ENCODE measurements at regions not wholly inside any gene's neighbourhood (a gene's known extent, or its start where the extent isn't known, plus 50 kb on each side); places are given as distances from the start of the nearest gene placed in this dataset.

- DNase-seq (ENCODE audit: low read depth in 2 of 2), result no peak
Measured at GRCh38 chr4:81881855-81882621, 410.3 kb upstream of the RASGEF1B start.

GRCh38 chr4:81876106-81876505 is 404.4 kb upstream of the RASGEF1B start:
- DNase-seq (ENCODE audit: low read depth in 2 of 2), result no peak

- no peak for DNase-seq (ENCODE audit: low read depth in 2 of 2)
Measured at GRCh38 chr4:81874661-81875515, 403.2 kb upstream of the RASGEF1B start.

- DNase-seq (ENCODE audit: low read depth in 2 of 2), result no peak
Measured at GRCh38 chr4:81870275-81870674, 398.6 kb upstream of the RASGEF1B start.

DNA sequence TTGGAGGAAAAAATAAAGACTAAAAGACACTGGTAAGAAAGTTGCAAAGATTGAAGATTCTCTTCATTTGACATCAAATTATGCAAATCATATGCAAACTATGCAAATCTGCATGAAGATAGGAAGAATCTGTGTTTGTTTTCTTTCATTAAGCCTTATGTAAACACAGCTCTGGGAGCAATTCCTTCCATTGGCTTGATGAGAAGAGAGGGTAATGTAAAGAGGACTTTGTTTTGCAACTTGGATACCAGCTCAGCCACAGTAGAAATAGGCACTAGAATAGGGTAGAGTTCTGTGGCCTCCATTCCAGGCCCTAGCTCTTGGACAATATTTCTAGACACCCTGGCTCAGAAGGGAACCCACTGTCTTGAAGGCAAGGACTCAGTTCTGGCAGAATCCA is 388.4 kb upstream of the RASGEF1B start:
- DNase-seq (ENCODE audit: low read depth in 2 of 2), result no peak

DNA sequence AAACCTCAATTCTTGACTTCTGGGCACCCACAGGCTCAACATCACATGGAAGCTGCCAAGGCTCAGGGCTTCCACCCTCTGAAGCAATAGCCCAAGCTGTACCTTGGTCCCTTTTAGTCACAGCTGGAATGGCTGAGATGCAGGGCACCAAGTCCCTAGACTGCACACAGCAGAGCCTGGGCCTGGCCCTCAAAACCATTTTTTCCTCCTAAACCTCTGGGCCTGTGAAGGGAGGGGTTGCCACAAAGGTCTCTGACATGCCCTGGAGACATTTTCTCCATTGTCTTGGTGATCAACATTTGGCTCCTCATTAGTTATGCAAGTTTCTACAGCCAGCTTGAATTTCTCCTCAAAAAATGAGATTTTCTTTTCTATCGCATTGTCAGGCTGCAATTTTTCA is 382.7 kb upstream of the RASGEF1B start:
- no peak for DNase-seq (ENCODE audit: low read depth in 2 of 2)

GRCh38 chr4:81852031-81852715 is 380.5 kb upstream of the RASGEF1B start:
- no peak for DNase-seq (ENCODE audit: low read depth in 2 of 2)

DNA sequence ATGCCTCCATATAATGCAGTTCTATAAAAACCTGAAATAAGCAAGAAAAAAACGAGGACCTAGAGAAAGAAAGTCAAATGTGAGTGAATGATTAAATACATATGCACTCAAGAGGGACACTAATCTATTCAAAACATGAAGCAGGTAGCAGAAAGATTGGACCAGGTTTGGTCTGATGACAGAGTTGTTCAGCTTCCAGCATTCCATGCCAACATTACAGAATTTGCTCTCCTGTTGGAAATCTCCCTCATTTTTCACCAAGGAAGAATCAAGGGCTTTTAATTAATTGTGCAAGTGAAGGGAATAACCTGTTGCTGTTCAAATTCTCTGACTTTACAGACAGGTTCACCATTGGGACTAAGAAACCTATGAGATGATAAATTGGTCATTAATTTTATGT is 379.0 kb upstream of the RASGEF1B start:
- DNase-seq (ENCODE audit: low read depth in 2 of 2), result no peak

DNA sequence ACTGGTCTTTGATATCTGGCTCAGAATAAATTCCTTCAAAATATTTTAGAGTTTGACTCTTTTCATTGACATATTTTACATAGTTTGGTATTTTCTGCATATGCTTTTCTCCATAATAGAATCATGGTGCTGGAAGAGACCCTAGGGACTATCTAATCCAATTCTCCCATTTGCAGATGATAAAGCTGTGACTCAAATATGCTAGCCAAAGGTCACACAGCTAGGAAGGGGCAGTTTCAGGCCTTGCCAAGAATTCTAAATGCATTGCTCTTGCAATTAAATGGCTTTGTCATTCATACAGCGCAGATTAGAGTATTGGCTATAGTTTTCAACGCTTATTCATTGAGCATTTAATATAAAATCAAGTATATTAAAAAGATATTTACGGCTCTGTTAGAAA is 374.1 kb upstream of the RASGEF1B start:
- DNase-seq (ENCODE audit: low read depth in 2 of 2), result no peak

DNA sequence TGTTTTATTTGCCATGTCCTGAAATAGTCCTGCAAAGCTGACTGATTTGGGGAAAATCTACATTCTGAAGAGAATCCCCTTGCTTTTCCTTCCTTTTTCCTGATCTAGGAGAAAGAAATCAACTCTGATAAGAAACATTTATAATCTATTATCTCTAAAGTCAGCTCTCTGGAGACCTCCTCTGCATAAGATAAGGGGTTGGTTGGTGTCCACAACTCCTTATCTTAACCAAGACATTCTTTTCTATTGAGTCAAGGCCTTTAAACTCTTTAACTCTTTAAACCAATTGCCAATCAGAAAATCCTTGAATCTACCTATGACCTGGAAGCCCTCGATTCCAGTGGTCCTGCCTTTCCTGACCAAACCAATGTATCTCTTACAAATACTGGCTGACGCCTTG is 373.6 kb upstream of the RASGEF1B start:
- no peak for DNase-seq (ENCODE audit: low read depth in 2 of 2)

DNA sequence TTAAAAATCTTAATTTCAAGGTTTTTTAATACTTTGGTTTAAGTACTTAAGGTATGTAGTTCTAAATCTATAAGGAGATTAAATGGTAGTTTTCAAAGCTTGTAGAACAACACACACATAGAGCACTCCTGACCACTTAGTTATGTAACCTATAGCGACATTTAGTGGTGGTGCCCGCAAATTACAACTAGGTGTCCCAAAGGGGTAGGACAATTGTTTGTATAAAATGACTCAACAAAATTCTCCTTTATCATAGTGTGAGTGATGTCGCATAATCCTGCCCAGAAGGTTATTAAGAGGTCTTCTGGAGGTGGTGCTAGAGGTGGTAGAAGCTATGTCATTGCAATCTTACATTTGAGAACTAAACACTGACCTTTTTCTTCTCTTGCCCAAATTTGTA is 373.0 kb upstream of the RASGEF1B start:
- DNase-seq (ENCODE audit: low read depth in 2 of 2), result peak; percentile 12 to 65

DNA sequence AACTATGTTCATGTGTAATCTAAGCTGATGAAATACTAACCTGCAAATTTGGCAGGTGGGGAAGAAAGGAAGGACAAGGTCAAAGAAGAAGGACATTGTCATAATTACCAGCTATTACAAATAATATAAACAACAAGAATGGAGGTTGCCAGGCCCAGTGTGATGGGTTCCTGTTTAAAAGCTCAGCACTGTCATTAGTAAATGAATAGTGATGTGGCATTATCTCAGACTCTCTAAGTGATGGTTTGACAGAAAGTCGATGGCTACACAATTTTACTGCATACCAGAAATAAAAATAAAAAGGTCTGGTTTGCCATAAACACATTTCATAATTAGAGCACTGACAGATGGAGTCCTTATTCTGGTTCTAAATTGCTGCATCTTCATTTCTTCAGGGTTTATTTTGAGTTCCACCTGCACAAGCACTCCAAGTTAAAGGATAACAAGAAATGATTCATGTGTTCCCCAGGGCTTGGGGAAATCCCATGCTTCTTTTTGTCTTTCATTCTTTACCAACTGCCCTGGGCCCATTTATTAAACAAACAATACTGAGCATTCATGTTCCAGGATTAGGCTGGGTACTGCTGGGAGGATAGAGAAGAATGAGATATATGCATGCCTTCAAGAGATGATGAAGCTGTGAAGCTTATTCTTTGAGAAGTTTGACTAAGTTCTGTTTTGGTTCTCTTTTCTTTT is 367.8 kb upstream of the RASGEF1B start:
- no peak for DNase-seq (ENCODE audit: low read depth in 2 of 2)

GRCh38 chr4:81838586-81838985 is 366.9 kb upstream of the RASGEF1B start:
- no peak for DNase-seq (ENCODE audit: low read depth in 2 of 2)

- no peak for DNase-seq (ENCODE audit: low read depth in 2 of 2)
Measured at GRCh38 chr4:81836716-81837115, 365.0 kb upstream of the RASGEF1B start.

- no peak for DNase-seq (ENCODE audit: low read depth in 2 of 2)
Measured at GRCh38 chr4:81833576-81833975, 361.9 kb upstream of the RASGEF1B start.

DNA sequence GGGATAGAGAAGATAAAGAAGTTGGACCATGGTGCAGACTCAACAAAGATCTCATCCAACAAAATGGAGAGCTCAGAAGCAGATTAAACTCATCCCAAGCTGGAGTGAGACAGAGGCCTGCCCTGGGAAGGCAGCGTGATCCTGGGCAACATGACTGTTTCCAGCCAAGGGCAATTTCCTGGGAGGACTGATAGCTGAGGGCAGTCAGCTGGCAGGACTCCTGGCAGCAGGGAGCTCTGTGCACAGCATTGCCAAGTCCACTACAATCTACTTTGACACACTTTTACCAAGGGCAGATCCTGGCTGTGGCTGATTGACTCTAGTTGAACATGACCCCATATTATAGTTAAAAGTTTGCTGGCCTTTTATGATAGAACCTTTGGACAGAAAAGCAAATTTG is 357.3 kb upstream of the RASGEF1B start:
- DNase-seq (ENCODE audit: low read depth in 2 of 2), result no peak

GRCh38 chr4:81827577-81828202 is 356.0 kb upstream of the RASGEF1B start:
- DNase-seq (ENCODE audit: low read depth in 2 of 2), result no peak

GRCh38 chr4:81826817-81827424 is 355.2 kb upstream of the RASGEF1B start:
- DNase-seq (ENCODE audit: low read depth in 2 of 2), result no peak

GRCh38 chr4:81826335-81826734 is 354.6 kb upstream of the RASGEF1B start:
- no peak for DNase-seq (ENCODE audit: low read depth in 2 of 2)

DNA sequence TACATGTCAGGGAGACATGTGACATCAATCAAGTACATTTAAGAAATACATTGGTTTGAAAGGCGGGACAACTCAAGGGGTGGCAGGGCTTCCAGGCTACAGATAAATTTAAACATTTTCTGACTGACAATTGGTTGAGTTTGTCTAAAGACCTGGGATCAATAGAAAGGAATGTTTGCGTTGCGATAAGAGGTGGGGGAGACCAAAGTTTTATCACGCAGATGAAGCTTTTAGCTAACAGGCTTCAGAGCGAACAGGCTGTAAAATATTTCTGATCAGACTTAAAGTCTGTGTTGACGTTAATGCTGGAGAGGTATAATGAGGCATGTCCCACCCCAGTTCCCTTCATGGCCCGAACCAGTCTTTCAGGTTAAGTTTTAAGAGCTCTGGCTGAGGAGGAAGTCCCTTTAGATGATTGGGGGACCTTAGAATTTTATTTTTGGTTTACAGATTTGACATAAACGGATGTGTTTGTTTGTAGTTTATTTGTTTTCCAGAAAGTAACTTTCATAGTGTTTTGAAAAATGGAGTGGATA is 346.7 kb upstream of the RASGEF1B start:
- no peak for DNase-seq (ENCODE audit: low read depth in 2 of 2)

Measured in stimulated activated CD8-positive, alpha-beta memory T cell treated with anti-CD3 and anti-CD28 coated beads, Interleukin-15, amount 100 ng/mL, for 4 hours (primary cell).